ENCODE measurements at regions not wholly inside any gene's neighbourhood (a gene's known extent, or its start where the extent isn't known, plus 50 kb on each side); places are given as distances from the start of the nearest gene placed in this dataset.

DNA sequence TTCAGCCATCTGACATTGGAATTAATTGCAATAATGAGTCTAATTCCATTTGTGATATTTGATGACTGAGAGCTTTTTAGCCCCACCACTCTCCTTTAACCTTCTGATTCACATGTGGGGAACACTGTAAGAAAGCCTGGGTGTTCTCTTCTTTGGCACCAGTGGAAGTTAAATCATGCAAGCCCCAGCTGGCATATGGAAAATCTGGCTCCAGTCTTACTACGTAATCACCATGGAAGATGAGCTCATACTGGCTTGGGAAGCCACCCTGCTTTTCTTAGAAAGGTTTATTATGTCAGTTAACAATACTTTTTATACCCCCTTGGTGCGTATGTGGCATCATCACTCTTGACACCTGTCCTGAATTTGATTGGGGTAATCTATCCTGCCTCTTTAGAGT, 479.3 kb downstream of the SLC16A7 start:
- TF ChIP-seq, protein P1, sequence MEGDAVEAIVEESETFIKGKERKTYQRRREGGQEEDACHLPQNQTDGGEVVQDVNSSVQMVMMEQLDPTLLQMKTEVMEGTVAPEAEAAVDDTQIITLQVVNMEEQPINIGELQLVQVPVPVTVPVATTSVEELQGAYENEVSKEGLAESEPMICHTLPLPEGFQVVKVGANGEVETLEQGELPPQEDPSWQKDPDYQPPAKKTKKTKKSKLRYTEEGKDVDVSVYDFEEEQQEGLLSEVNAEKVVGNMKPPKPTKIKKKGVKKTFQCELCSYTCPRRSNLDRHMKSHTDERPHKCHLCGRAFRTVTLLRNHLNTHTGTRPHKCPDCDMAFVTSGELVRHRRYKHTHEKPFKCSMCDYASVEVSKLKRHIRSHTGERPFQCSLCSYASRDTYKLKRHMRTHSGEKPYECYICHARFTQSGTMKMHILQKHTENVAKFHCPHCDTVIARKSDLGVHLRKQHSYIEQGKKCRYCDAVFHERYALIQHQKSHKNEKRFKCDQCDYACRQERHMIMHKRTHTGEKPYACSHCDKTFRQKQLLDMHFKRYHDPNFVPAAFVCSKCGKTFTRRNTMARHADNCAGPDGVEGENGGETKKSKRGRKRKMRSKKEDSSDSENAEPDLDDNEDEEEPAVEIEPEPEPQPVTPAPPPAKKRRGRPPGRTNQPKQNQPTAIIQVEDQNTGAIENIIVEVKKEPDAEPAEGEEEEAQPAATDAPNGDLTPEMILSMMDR (IDR thresholded peaks at IDR 0.05; ENCODE audit: low read depth, low read length, missing control alignments), result no peak
- no peak overlapping the region for H3K4me3 ChIP-seq (ENCODE audit: low read depth, low read length)
- DNase-seq (ENCODE audit: low read depth), result no peak

DNA sequence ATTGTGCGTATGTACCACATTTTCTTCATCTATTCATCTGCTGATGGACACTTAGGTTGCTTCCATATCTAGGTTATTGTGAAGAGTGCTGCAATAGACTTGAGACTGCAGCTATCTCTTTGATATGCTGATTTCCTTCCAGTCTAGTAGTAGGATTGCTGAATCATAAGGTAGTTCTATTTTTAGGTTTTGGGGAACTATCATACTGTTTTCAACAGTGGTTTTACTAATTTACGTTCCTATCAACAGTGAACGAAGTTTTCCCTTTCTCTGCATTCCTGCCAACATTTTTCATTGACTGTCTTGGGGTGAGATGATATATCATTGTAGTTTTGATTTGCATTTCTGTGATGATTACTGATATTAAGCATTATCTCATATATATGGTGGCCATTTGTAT, 482.2 kb downstream of the SLC16A7 start:
- TF ChIP-seq, protein P1 (IDR thresholded peaks at IDR 0.05; ENCODE audit: low read depth, low read length, missing control alignments), result no peak
- H3K4me3 ChIP-seq (ENCODE audit: low read depth, low read length), result no peak overlapping the region
- DNase-seq (ENCODE audit: low read depth), result no peak

DNA sequence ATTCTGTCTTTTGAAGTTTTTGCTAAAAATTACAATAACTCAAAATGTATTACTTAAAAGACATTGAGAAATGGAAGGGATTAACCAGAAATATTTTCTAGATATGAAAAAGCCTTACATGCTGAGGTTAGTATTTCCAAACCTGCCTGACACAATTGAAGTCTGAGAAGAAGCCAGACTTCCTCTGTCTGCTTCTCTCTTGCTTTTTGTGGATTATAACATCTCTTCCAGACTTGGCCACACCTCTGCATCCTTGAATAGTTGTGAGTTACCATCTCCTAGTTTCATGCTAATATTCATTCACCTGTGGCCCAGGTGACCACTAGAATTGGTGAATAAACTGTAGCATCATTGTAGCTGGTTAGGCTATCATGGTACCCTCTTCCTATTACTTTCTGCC, 497.6 kb downstream of the SLC16A7 start:
- no peak overlapping the region for H3K4me3 ChIP-seq (ENCODE audit: low read depth, low read length)

DNA sequence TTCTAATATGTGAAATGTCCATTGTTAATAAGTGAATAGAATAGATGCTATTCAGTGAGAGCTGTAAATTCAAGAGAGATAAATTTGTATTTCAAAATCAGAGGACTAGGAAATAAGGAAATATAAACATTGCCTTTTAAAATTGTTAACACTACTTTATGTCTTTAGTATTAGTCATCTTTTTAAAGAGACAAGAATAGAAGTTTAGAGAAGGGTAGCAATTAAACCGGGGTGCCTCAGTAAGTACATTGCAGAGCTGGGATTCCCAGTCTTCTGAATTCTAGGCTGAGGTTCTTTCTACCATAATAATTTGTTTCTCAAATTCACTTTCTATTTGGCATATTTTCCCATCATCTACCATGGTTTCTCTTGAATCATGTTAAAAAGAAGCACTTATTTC, 498.6 kb downstream of the SLC16A7 start:
- no peak for DNase-seq (ENCODE audit: low read depth)
- H3K4me3 ChIP-seq (ENCODE audit: low read depth, low read length), result no peak overlapping the region
- TF ChIP-seq, protein P1 (IDR thresholded peaks at IDR 0.05; ENCODE audit: low read depth, low read length, missing control alignments), result no peak

More for the DNA sequence above, 497.6 kb downstream of the SLC16A7 start:
- no peak for DNase-seq (ENCODE audit: low read depth)
- TF ChIP-seq, protein P1 (IDR thresholded peaks at IDR 0.05; ENCODE audit: low read depth, low read length, missing control alignments), result no peak

DNA sequence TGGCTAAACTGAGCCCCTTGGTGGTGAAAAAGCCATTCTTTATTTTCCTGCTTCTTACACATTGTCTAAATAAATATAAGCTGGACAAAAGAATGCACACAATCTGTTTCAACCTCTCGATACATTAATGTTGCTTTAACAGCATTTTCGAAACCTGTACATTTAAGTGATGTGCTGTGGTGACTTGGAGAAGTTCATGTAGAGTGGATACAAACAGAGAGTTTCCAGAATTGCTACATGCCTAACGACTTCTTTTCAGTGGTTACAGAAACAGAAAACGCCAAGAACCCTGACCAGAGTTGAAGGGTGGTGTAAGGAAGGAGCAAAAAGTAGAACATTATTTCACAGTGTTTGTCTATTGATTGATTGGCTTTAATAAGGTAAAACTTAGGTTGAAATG, 500.9 kb downstream of the SLC16A7 start:
- TF ChIP-seq, protein P1 (IDR thresholded peaks at IDR 0.05; ENCODE audit: low read depth, low read length, missing control alignments), result no peak
- H3K4me3 ChIP-seq (ENCODE audit: low read depth, low read length), result no peak overlapping the region
- no peak for DNase-seq (ENCODE audit: low read depth)

DNA sequence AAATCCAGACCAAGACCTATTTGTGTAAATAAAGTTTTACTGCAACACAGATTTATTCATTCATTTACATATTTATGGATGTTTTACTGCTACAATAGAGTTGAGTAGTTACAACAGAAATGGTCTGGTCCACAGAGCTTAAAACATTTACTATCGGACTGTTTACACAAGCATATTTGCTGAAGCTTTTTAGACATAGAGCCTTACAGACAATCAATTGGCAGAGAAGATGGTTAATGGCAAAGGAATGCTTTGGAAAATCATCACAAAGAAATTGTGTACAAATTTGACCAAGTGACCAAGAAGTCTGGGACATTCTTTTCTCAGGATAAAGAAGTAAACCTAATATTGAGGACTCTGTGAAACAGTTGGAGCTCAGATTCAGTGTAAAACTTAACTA, 504.3 kb downstream of the SLC16A7 start:
- H3K4me3 ChIP-seq (ENCODE audit: low read depth, low read length), result no peak overlapping the region
- TF ChIP-seq, protein P1 (IDR thresholded peaks at IDR 0.05; ENCODE audit: low read depth, low read length, missing control alignments), result no peak
- DNase-seq (ENCODE audit: low read depth), result no peak

DNA sequence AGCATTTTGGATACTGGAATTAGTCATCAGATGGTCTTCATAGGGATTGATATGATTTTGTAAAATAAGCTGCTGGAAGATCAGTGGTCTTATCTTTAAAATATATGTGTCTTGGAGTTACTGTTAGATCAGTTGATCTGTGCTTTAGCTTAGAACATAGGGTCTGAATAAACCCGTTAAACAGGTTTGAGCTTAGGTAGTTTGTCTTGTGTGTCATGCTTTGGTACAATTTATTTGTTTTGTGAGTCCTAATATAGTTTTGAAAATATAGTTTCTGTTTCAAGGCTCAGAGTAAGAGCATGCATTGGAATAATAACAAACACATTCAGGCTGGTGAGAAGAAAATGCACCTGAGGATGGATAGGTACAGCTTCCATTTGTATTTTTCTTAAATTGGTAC, 505.0 kb downstream of the SLC16A7 start:
- no peak overlapping the region for H3K4me3 ChIP-seq (ENCODE audit: low read depth, low read length)
- no peak for DNase-seq (ENCODE audit: low read depth)
- TF ChIP-seq, protein P1 (IDR thresholded peaks at IDR 0.05; ENCODE audit: low read depth, low read length, missing control alignments), result no peak
